ENCODE measurements at regions not wholly inside any gene's neighbourhood (a gene's known extent, or its start where the extent isn't known, plus 50 kb on each side); places are given as distances from the start of the nearest gene placed in this dataset.

DNA sequence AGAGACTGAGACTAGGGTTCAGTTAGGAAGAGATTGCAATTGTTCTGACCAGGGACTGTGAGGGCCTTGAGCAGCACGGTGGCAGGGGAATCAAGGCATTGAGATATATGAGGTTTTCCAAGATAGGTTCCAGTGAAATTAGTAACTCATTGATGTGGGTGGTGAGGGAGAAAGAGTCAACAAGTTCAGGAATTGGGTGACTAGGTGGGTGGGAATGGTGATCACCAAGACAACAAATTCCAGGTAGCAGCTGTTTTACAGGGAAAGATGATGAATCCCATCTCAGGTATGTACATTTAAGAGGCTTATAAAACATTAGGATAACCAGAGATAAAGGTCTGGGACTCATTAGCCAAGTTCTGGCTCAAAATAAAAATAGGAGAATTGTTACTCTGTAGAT is 251.5 kb upstream of the MGAT5 start:
- Histone ChIP-seq H3K27ac (no peak overlapping the region), H3K36me3 (no peaks in the 10 kb centered on the region), H3K4me3 (no peak overlapping the region), H3K27me3 (no peaks in the 10 kb centered on the region), H3K9me3 (peaks cover 0 to 10% (median 0%) of the 10 kb centered on the region in 12 donors), H3K4me1 (no peaks in the 10 kb centered on the region)
- ATAC-seq (no peak), DNase-seq (no peak)
- TF ChIP-seq, protein P1, sequence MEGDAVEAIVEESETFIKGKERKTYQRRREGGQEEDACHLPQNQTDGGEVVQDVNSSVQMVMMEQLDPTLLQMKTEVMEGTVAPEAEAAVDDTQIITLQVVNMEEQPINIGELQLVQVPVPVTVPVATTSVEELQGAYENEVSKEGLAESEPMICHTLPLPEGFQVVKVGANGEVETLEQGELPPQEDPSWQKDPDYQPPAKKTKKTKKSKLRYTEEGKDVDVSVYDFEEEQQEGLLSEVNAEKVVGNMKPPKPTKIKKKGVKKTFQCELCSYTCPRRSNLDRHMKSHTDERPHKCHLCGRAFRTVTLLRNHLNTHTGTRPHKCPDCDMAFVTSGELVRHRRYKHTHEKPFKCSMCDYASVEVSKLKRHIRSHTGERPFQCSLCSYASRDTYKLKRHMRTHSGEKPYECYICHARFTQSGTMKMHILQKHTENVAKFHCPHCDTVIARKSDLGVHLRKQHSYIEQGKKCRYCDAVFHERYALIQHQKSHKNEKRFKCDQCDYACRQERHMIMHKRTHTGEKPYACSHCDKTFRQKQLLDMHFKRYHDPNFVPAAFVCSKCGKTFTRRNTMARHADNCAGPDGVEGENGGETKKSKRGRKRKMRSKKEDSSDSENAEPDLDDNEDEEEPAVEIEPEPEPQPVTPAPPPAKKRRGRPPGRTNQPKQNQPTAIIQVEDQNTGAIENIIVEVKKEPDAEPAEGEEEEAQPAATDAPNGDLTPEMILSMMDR (IDR thresholded peaks at IDR 0.05) = no peak
- no peak for TF ChIP-seq POLR2A (IDR thresholded peaks at IDR 0.05)
- intact Hi-C loops (cut with DNase I) = loop anchor here in 1 of 10 donors (10.0 kb wide), 1 partner anchor 118 kb away; no protein-coding TSS in a partner anchor
- 93 to 96% (median 94%) methylated on average over 1 of the region's 1 CpG for WGBS, 4 donors

DNA sequence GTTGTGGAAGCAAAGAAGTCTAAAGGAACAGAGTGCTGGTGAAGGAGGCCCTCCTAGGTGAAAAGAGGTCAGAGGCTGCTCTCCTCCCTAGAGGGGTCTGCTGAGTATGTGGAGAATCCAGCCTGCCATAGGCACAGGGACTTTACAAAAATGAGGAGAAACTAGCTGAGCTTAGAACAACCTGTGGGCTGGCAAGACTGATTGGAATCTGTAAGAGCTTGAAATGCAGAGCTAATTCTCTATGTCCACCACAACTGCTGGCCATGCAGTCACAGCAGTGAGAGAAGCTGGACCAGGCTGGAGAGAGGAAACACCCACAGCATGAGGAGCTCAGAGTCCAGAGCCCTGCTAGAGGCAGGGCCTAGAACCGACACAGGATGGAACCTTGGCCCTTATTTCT is 251.0 kb upstream of the MGAT5 start:
- no peak for TF ChIP-seq POLR2A (IDR thresholded peaks at IDR 0.05)
- TF ChIP-seq, protein P1 (IDR thresholded peaks at IDR 0.05) = no peak
- Histone ChIP-seq H3K4me1 (no peaks in the 10 kb centered on the region), H3K27ac (no peak overlapping the region), H3K27me3 (no peaks in the 10 kb centered on the region), H3K4me3 (no peak overlapping the region), H3K36me3 (no peaks in the 10 kb centered on the region), H3K9me3 (peaks cover 0 to 5% (median 0%) of the 10 kb centered on the region in 12 donors)
- intact Hi-C loops (cut with DNase I) = loop anchor here in 1 of 10 donors (10.0 kb wide), 1 partner anchor 118 kb away; no protein-coding TSS in a partner anchor
- DNase-seq = no peak
- no peak for ATAC-seq
- 0 to 39% (median 0%) methylated on average over 1 of the region's 1 CpG for WGBS, 4 donors

DNA sequence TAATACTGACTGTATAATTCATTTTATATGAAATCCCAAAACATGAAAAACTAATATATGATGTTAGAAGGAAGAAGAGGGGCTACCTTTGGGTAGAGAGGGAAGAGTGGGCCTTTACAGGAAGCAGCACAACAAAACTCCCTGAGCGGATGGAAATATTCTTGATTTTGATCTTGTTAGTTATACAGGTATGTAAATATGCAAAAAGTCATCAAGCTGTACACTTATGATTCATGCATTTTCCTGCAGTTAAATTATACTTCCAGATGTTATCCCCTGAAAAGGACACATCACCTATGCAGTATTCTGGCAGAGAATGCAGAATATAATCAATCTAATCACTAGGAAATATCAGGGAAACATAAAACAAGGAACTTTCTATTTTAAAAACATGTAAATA is 249.4 kb upstream of the MGAT5 start:
- no peaks in the 10 kb centered on the region for H3K27me3 ChIP-seq
- no peak overlapping the region for H3K4me3 ChIP-seq
- intact Hi-C loops (cut with DNase I) = loop anchor here in 1 of 10 donors (10.0 kb wide), 1 partner anchor 120 kb away; no protein-coding TSS in a partner anchor
- H3K9me3 ChIP-seq = no peaks in the 10 kb centered on the region
- WGBS, 4 donors = 95 to 98% (median 96%) methylated on average over 1 of the region's 1 CpG
- DNase-seq = no peak
- no peaks in the 10 kb centered on the region for H3K4me1 ChIP-seq
- no peak for ATAC-seq
- no peak overlapping the region for H3K27ac ChIP-seq
- H3K36me3 ChIP-seq = no peaks in the 10 kb centered on the region
- no peak for TF ChIP-seq POLR2A (IDR thresholded peaks at IDR 0.05)
- TF ChIP-seq, protein P1 (IDR thresholded peaks at IDR 0.05) = no peak

DNA sequence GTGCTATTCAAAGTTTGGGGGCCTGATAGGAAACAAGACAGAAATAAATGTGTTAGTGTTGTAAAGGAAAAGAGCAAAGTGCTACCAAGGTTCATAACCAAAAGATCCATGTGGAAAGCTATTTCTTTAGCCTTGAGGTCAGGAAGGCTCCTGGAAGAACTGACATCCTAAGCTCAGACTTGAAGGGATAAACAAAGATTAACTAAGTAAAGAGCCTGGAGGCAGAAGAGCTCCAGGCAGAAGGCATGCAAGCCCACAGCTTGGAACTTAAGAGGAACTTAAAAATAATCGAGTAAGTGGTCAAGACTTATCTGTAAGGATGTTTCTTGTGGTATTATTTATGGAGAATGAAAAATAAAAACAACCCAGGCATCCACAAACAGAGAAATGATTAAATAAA is 245.0 kb upstream of the MGAT5 start:
- 35 to 45% (median 42%) methylated on average over 1 of the region's 1 CpG for WGBS, 4 donors
- Histone ChIP-seq H3K27ac (no peak overlapping the region), H3K36me3 (no peaks in the 10 kb centered on the region), H3K9me3 (no peaks in the 10 kb centered on the region), H3K4me3 (no peak overlapping the region), H3K4me1 (no peaks in the 10 kb centered on the region), H3K27me3 (no peaks in the 10 kb centered on the region)
- ATAC-seq = no peak
- intact Hi-C loops (cut with DNase I) = loop anchor here in 1 of 10 donors (10.0 kb wide), 1 partner anchor 124 kb away; no protein-coding TSS in a partner anchor
- DNase-seq = no peak
- TF ChIP-seq, protein P1 (IDR thresholded peaks at IDR 0.05) = no peak
- TF ChIP-seq POLR2A (IDR thresholded peaks at IDR 0.05) = no peak
